PFSK-1 (cell line): ENCODE measurements at regions not wholly inside any gene's neighbourhood (a gene's known extent, or its start where the extent isn't known, plus 50 kb on each side); places are given as distances from the start of the nearest gene placed in this dataset.

ENCODE experiments used
- FOXP2 ChIP-seq: optimal IDR thresholded peaks from 2 replicates; pipeline ENCODE3; 2011; ENCODE audit warnings: borderline replicate concordance, control low read depth, inconsistent platforms; ENCODE audit not compliant: insufficient read depth; ENCODE audit errors: extremely low read length, extremely low read depth
- POLR2AphosphoS5 ChIP-seq: IDR thresholded peaks from 2 replicates; pipeline ENCODE4 v1.6.1; 2012; ENCODE audit warnings: low read depth, mild to moderate bottlenecking, control low read depth, low read length, moderate library complexity
- SIN3A ChIP-seq: IDR thresholded peaks from 2 replicates; pipeline ENCODE4 v1.6.1; 2012; ENCODE audit warnings: mild to moderate bottlenecking, low read length, moderate library complexity, borderline replicate concordance; ENCODE audit not compliant: insufficient read depth
- TAF1 ChIP-seq: IDR thresholded peaks from 2 replicates; pipeline ENCODE4 v1.6.1; 2012; ENCODE audit warnings: low read length, control low read depth, borderline replicate concordance; ENCODE audit not compliant: insufficient read depth
- TF ChIP-seq, protein P1 (sequence below), 2 experiments: IDR thresholded peaks; 2 replicates each; pipeline versions ENCODE4 v1.6.1 to v1.8.0; 2011 to 2012; ENCODE audit warnings: low read depth in 2 of 2, low read length in 2 of 2, control low read depth in 1 of 2, inconsistent platforms in 1 of 2, mild to moderate bottlenecking in 1 of 2, moderate library complexity in 1 of 2; ENCODE audit not compliant: insufficient read depth in 1 of 2

DNA sequence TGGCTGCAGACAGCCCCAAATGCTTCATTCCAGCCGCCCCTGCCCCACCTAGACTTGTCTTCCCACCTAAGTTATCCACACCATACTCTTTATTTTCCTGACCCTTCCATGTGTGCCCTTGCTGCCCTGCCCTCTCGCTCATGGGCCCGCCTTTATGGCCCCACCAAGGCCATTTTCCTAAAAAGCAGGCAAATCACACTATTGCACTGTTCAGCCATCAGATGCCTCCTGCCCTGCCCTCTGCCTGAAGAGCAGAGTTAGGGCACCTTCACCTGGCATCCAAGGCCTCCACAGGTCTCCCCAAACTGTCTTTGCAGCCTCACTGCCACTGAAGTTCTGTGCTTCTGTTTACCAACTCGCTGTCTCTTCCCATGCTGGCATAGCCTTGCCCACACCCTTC is 496.7 kb downstream of the EIPR1 start:
- TF ChIP-seq TAF1: no peak
- TF ChIP-seq FOXP2: no peak
- TF ChIP-seq, protein P1, sequence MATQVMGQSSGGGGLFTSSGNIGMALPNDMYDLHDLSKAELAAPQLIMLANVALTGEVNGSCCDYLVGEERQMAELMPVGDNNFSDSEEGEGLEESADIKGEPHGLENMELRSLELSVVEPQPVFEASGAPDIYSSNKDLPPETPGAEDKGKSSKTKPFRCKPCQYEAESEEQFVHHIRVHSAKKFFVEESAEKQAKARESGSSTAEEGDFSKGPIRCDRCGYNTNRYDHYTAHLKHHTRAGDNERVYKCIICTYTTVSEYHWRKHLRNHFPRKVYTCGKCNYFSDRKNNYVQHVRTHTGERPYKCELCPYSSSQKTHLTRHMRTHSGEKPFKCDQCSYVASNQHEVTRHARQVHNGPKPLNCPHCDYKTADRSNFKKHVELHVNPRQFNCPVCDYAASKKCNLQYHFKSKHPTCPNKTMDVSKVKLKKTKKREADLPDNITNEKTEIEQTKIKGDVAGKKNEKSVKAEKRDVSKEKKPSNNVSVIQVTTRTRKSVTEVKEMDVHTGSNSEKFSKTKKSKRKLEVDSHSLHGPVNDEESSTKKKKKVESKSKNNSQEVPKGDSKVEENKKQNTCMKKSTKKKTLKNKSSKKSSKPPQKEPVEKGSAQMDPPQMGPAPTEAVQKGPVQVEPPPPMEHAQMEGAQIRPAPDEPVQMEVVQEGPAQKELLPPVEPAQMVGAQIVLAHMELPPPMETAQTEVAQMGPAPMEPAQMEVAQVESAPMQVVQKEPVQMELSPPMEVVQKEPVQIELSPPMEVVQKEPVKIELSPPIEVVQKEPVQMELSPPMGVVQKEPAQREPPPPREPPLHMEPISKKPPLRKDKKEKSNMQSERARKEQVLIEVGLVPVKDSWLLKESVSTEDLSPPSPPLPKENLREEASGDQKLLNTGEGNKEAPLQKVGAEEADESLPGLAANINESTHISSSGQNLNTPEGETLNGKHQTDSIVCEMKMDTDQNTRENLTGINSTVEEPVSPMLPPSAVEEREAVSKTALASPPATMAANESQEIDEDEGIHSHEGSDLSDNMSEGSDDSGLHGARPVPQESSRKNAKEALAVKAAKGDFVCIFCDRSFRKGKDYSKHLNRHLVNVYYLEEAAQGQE (IDR thresholded peaks at IDR 0.05; ENCODE audit: insufficient read depth in 1 of 2, low read depth in 2 of 2, low read length in 2 of 2): no peak
- no peak for TF ChIP-seq POLR2AphosphoS5
- no peak for TF ChIP-seq SIN3A

DNA sequence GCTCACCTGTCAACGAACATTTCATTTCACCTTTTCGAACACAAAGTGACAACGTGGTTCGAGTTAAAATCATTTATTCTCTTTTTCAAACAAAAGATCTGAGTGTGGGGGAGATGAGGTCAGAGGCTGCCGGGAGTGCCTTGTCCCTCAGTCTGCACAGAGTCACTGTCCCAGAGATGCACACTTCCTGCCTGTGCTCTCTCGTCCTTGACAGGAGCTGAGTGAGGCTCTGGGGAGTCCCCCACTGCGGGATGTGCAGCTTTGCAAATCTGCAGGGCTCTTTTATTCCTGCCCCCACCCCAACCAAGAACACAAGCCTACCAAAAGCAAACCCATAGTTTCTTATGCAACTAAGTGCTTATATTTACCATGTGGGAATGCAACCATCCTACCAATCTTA is 497.8 kb downstream of the EIPR1 start:
- TF ChIP-seq SIN3A: no peak

DNA sequence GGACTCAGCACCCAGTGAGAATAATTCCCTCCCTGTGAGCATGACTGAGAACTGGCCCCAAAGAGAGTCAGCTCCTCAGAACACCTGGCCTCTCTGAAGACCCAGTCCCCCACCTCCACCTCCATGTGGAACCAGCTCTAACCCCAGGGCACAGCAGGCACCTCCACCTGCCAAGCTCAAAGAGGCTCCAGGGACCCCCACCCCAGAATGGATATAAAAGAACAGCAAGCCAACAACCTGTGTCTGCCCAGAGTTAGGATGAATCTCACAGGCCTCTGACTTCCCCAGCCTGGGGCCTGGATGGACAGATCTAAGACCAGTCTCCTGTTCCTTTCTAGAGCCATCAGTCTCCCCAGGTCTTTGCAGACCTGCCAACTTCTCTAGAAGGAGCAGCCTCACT is 498.5 kb downstream of the EIPR1 start:
- TF ChIP-seq TAF1: no peak
- TF ChIP-seq POLR2AphosphoS5: no peak
- TF ChIP-seq, protein P1 (IDR thresholded peaks at IDR 0.05; ENCODE audit: insufficient read depth in 1 of 2, low read depth in 2 of 2, low read length in 2 of 2): no peak
- no peak for TF ChIP-seq SIN3A

DNA sequence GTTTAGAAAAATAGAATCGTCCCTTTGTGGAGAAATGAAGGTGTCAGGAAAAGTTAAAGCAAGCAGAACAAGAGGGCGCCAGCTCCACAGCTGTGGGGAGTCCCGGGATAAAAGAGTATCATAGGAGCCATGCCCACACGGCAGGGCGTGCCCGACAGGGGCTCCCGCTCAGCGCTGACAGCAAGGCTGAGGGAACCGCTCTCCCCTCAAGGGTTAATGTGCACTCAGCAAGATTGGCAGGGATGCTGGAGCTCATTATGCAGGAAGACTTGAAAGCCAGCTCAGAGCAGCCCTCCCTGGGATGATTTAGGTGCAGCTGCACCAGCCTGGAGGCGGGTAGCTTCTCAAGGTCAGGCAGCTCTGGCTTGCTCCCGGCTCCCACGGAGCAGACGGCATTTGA is 500.2 kb downstream of the EIPR1 start:
- no peak for TF ChIP-seq FOXP2
- no peak for TF ChIP-seq POLR2AphosphoS5
- TF ChIP-seq, protein P1 (IDR thresholded peaks at IDR 0.05; ENCODE audit: insufficient read depth in 1 of 2, low read depth in 2 of 2, low read length in 2 of 2): no peak
- no peak for TF ChIP-seq TAF1
- TF ChIP-seq SIN3A: no peak

DNA sequence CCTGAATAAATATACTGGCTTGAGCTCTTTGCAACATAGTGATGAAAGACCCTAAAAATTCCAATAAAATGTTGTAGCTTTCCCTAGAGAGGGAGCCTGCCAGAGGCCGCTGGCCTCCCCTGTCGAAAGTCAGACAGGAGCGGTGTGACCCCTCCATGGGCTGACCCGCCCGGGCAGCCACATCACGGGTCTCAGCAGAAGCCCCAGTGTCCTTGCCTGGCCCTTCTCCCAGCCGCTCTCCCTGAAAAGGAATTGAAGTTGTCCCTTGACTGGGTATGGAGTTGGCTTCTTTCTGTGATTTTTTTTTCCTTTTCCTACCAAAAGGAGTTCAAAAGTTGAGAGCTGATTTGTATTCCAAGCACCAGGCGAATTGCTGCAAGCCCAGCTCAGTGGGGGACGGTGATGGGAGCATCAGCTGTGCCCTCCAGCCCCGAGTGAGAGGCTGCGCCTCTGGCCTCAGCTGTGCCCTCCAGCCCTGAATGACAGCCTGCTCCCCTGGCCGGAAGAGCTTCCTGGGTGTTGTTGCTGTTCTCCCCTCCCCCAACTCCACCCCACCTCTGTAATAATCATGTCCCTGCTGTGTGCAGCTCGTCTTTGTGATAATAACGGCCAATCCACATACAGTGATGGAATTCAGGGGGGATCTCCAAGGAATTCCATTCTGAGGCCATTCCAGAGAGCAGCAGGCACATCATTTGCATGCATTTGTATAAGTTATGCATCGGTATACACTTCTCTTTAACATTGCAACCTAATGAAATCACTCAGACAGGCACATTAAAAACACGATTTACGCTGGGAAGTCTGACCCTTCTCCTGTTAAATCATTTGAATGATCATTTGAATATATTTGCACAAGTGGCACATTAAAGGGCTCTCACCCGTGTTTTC is 501.0 kb downstream of the EIPR1 start:
- TF ChIP-seq POLR2AphosphoS5 (no peak), TAF1 (no peak), FOXP2 (no peak), SIN3A (no peak)
- TF ChIP-seq, protein P1 (IDR thresholded peaks at IDR 0.05; ENCODE audit: insufficient read depth in 1 of 2, low read depth in 2 of 2, low read length in 2 of 2): no peak
